ENCODE measurements at regions not wholly inside any gene's neighbourhood (a gene's known extent, or its start where the extent isn't known, plus 50 kb on each side); places are given as distances from the start of the nearest gene placed in this dataset.

GRCh38 chr14:95425369-95426115, 90.9 kb downstream of the SYNE3 start:
- TF ChIP-seq FOXP2 (optimal IDR thresholded peaks at IDR 0.05; ENCODE audit: borderline replicate concordance, extremely low read depth, extremely low read length, insufficient read depth) (no peak), POLR2AphosphoS5 (IDR thresholded peaks at IDR 0.05; ENCODE audit: low read depth, low read length) (no peak)

- no peak for TF ChIP-seq POLR2AphosphoS5 (IDR thresholded peaks at IDR 0.05; ENCODE audit: low read depth, low read length)
- no peak for TF ChIP-seq REST (IDR thresholded peaks at IDR 0.05; ENCODE audit: insufficient read depth in 1 of 2, low read depth in 2 of 2, low read length in 2 of 2)
- TF ChIP-seq FOXP2 (optimal IDR thresholded peaks at IDR 0.05; ENCODE audit: borderline replicate concordance, extremely low read depth, extremely low read length, insufficient read depth), result no peak
- no peak for TF ChIP-seq SIN3A (IDR thresholded peaks at IDR 0.05; ENCODE audit: borderline replicate concordance, insufficient read depth, low read length)
- TF ChIP-seq TAF1 (IDR thresholded peaks at IDR 0.05; ENCODE audit: borderline replicate concordance, insufficient read depth, low read length), result no peak
Observed at GRCh38 chr14:95424529-95424928, 91.9 kb downstream of the SYNE3 start.

- TF ChIP-seq SIN3A (IDR thresholded peaks at IDR 0.05; ENCODE audit: borderline replicate concordance, insufficient read depth, low read length) (no peak), REST (IDR thresholded peaks at IDR 0.05; ENCODE audit: insufficient read depth in 1 of 2, low read depth in 2 of 2, low read length in 2 of 2) (no peak), FOXP2 (optimal IDR thresholded peaks at IDR 0.05; ENCODE audit: borderline replicate concordance, extremely low read depth, extremely low read length, insufficient read depth) (no peak), TAF1 (IDR thresholded peaks at IDR 0.05; ENCODE audit: borderline replicate concordance, insufficient read depth, low read length) (no peak), POLR2AphosphoS5 (IDR thresholded peaks at IDR 0.05; ENCODE audit: low read depth, low read length) (no peak)
Observed at GRCh38 chr14:95421741-95422140, 94.7 kb downstream of the SYNE3 start.

GRCh38 chr14:95420060-95420459, 96.4 kb downstream of the SYNE3 start:
- TF ChIP-seq FOXP2 (optimal IDR thresholded peaks at IDR 0.05; ENCODE audit: borderline replicate concordance, extremely low read depth, extremely low read length, insufficient read depth), result no peak
- no peak for TF ChIP-seq TAF1 (IDR thresholded peaks at IDR 0.05; ENCODE audit: borderline replicate concordance, insufficient read depth, low read length)
- no peak for TF ChIP-seq REST (IDR thresholded peaks at IDR 0.05; ENCODE audit: insufficient read depth in 1 of 2, low read depth in 2 of 2, low read length in 2 of 2)
- no peak for TF ChIP-seq POLR2AphosphoS5 (IDR thresholded peaks at IDR 0.05; ENCODE audit: low read depth, low read length)
- TF ChIP-seq SIN3A (IDR thresholded peaks at IDR 0.05; ENCODE audit: borderline replicate concordance, insufficient read depth, low read length), result no peak

GRCh38 chr14:95419569-95419968, 96.9 kb downstream of the SYNE3 start:
- TF ChIP-seq POLR2AphosphoS5 (IDR thresholded peaks at IDR 0.05; ENCODE audit: low read depth, low read length) (no peak), TAF1 (IDR thresholded peaks at IDR 0.05; ENCODE audit: borderline replicate concordance, insufficient read depth, low read length) (no peak)

GRCh38 chr14:95418858-95419257, 97.6 kb downstream of the SYNE3 start:
- TF ChIP-seq TAF1 (IDR thresholded peaks at IDR 0.05; ENCODE audit: borderline replicate concordance, insufficient read depth, low read length), result no peak
- TF ChIP-seq SIN3A (IDR thresholded peaks at IDR 0.05; ENCODE audit: borderline replicate concordance, insufficient read depth, low read length), result no peak
- TF ChIP-seq REST (IDR thresholded peaks at IDR 0.05; ENCODE audit: insufficient read depth in 1 of 2, low read depth in 2 of 2, low read length in 2 of 2), result no peak
- TF ChIP-seq POLR2AphosphoS5 (IDR thresholded peaks at IDR 0.05; ENCODE audit: low read depth, low read length), result no peak
- no peak for TF ChIP-seq FOXP2 (optimal IDR thresholded peaks at IDR 0.05; ENCODE audit: borderline replicate concordance, extremely low read depth, extremely low read length, insufficient read depth)
